GM23338 (cell line): ENCODE measurements at regions not wholly inside any gene's neighbourhood (a gene's known extent, or its start where the extent isn't known, plus 50 kb on each side); places are given as distances from the start of the nearest gene placed in this dataset.

Experiments
- CREB1 ChIP-seq: fragments of 250-450 bp; sonication (Bioruptor Pico); IDR thresholded peaks from 2 replicates; pipeline ENCODE4 v1.5.0; 2020; ENCODE audit warnings: low read depth, mild to moderate bottlenecking, moderate library complexity
- ETS1 ChIP-seq: IDR thresholded peaks from 2 replicates; pipeline ENCODE4 v1.6.1; 2016; ENCODE audit warnings: antibody characterized with exemption
- EZH2 ChIP-seq: fragments of 200-600 bp; sonication (generic); IDR thresholded peaks from one replicate; pipeline ENCODE4 v1.8.0; 2017; ENCODE audit warnings: antibody characterized with exemption, mild to moderate bottlenecking, low read depth; ENCODE audit not compliant: unreplicated experiment
- EZH2phosphoT487 ChIP-seq: fragments of 200-600 bp; sonication (generic); IDR thresholded peaks from one replicate; pipeline ENCODE4 v1.8.1; 2018; ENCODE audit warnings: antibody characterized with exemption; ENCODE audit not compliant: unreplicated experiment
- JUNB ChIP-seq: IDR thresholded peaks from one replicate; pipeline ENCODE4 v1.6.1; 2016; ENCODE audit warnings: antibody characterized with exemption; ENCODE audit not compliant: unreplicated experiment
- NANOG ChIP-seq: IDR thresholded peaks from 2 replicates; pipeline ENCODE4 v1.6.1; 2016; ENCODE audit warnings: antibody characterized with exemption, borderline replicate concordance
- POLR2AphosphoS5 ChIP-seq: IDR thresholded peaks from 2 replicates; pipeline ENCODE4 v1.6.1; 2016; ENCODE audit warnings: antibody characterized with exemption, low read depth
- STAT1 ChIP-seq: IDR thresholded peaks from one replicate; pipeline ENCODE4 v1.6.1; 2016; ENCODE audit warnings: antibody characterized with exemption; ENCODE audit not compliant: unreplicated experiment
- ZNF114 ChIP-seq: fragments of 250-450 bp; sonication (Bioruptor Pico); IDR thresholded peaks from 2 replicates; pipeline ENCODE4 v1.5.0; 2020; ENCODE audit warnings: mild to moderate bottlenecking, moderate library complexity
- ZNF331 ChIP-seq: fragments of 250-450 bp; sonication (Bioruptor Pico); IDR thresholded peaks from 2 replicates; pipeline ENCODE4 v1.5.0; 2020; ENCODE audit warnings: low read depth, mild to moderate bottlenecking, moderate library complexity
- TF ChIP-seq, protein P1 (sequence below), 2 experiments: fragments of 200-600 bp in 1 of 2; sonication (generic) in 1 of 2; conservative IDR thresholded peaks; 2 replicates each; pipeline versions ENCODE4 v1.5.1 to v1.6.1; 2016 to 2017; ENCODE audit warnings: antibody characterized with exemption in 2 of 2, low read depth in 2 of 2, mild to moderate bottlenecking in 2 of 2, moderate library complexity in 1 of 2
- TF ChIP-seq, protein P2 (sequence below): IDR thresholded peaks from one replicate; pipeline ENCODE4 v1.6.1; 2018; ENCODE audit warnings: antibody characterized with exemption; ENCODE audit not compliant: unreplicated experiment

DNA sequence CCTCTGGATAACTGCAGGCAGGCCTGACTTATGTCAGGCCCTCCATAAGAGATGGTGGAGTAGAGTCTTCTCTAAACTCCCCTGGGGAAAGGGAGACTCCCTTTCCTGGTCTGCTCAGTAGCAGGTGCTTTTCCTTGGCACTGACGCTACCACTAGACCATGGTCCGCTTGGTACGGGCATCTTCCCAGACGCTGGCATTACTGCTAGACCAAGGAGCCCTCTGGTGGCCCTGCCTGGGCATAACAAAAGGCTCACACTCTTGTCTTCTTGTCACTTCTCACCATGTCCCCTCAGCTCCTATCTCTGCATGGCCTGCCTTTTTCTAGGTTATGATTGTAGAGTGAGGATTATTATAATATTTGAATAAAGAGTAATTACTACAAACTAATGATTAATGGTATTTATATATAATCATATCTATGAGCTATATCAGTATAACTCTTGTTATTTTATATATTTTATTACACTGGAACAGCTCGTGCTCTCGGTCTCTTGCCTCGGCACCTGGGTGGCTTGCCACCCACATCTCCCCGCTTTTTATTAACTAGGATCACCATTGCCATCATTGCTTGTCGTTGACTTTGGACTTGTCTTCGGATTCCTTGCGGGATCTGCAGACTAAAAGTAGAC lies 59.8 kb upstream of the ARL4D start:
- TF ChIP-seq, protein P1, sequence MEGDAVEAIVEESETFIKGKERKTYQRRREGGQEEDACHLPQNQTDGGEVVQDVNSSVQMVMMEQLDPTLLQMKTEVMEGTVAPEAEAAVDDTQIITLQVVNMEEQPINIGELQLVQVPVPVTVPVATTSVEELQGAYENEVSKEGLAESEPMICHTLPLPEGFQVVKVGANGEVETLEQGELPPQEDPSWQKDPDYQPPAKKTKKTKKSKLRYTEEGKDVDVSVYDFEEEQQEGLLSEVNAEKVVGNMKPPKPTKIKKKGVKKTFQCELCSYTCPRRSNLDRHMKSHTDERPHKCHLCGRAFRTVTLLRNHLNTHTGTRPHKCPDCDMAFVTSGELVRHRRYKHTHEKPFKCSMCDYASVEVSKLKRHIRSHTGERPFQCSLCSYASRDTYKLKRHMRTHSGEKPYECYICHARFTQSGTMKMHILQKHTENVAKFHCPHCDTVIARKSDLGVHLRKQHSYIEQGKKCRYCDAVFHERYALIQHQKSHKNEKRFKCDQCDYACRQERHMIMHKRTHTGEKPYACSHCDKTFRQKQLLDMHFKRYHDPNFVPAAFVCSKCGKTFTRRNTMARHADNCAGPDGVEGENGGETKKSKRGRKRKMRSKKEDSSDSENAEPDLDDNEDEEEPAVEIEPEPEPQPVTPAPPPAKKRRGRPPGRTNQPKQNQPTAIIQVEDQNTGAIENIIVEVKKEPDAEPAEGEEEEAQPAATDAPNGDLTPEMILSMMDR (conservative IDR thresholded peaks at IDR 0.05; ENCODE audit: low read depth in 2 of 2), result peak; percentile 50 to 78
- no peak for TF ChIP-seq EZH2
- no peak for TF ChIP-seq POLR2AphosphoS5
- TF ChIP-seq CREB1 (CRISPR knock-in tag), result no peak
- TF ChIP-seq, protein P2, sequence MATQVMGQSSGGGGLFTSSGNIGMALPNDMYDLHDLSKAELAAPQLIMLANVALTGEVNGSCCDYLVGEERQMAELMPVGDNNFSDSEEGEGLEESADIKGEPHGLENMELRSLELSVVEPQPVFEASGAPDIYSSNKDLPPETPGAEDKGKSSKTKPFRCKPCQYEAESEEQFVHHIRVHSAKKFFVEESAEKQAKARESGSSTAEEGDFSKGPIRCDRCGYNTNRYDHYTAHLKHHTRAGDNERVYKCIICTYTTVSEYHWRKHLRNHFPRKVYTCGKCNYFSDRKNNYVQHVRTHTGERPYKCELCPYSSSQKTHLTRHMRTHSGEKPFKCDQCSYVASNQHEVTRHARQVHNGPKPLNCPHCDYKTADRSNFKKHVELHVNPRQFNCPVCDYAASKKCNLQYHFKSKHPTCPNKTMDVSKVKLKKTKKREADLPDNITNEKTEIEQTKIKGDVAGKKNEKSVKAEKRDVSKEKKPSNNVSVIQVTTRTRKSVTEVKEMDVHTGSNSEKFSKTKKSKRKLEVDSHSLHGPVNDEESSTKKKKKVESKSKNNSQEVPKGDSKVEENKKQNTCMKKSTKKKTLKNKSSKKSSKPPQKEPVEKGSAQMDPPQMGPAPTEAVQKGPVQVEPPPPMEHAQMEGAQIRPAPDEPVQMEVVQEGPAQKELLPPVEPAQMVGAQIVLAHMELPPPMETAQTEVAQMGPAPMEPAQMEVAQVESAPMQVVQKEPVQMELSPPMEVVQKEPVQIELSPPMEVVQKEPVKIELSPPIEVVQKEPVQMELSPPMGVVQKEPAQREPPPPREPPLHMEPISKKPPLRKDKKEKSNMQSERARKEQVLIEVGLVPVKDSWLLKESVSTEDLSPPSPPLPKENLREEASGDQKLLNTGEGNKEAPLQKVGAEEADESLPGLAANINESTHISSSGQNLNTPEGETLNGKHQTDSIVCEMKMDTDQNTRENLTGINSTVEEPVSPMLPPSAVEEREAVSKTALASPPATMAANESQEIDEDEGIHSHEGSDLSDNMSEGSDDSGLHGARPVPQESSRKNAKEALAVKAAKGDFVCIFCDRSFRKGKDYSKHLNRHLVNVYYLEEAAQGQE, result no peak
- no peak for TF ChIP-seq EZH2phosphoT487
- no peak for TF ChIP-seq ZNF331 (CRISPR knock-in tag)
- TF ChIP-seq ZNF114 (CRISPR knock-in tag), result no peak
- TF ChIP-seq ETS1, result no peak
- no peak for TF ChIP-seq NANOG
- no peak for TF ChIP-seq STAT1
- TF ChIP-seq JUNB, result no peak
